ENCODE measurements at regions not wholly inside any gene's neighbourhood (a gene's known extent, or its start where the extent isn't known, plus 50 kb on each side); places are given as distances from the start of the nearest gene placed in this dataset.

DNA sequence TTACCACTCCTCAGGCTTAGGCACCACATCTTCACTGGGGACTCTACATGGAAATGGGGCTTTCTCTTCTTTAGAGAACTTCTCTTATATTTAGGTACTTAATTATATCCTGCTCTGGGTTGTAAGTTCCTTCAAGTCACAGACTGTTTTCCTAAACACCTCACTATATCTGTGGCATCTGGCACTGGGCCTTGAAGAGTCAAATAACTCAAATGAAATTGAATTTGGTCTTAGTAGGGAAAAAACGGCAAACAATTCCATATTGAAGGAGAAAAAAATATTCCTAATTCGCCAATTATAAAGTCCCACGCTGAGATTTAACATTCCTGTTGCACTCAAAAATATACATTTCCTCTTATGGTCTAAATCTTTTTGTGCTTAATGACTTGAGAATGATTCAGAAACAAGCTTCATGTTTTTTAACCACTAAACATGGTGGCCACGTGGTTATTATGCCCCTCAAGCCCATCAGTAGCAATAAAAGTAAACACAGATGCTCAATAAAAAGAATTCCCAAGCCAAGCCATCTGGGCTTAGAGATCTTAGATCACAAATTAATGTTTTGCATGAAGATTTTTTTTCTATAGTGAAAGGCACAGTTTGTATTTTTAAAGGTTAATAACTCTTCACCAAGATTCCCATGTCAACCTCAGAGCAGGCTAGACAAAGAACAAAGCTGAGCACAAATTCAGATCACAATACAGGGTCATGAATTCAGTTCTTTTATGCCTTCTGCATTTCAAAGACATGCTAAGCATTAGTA is 105.5 kb upstream of the SYT4 start:
- no peaks in the 10 kb centered on the region for H3K27me3 ChIP-seq (ENCODE audit: control insufficient read depth, insufficient read depth, low read length, poor library complexity, severe bottlenecking)
- Mint-ChIP-seq H3K4me3 (no peak overlapping the region), H3K9me3 (no peaks in the 10 kb centered on the region), H3K27ac (no peak overlapping the region), H3K36me3 (ENCODE audit: low read depth) (no peaks in the 10 kb centered on the region), H3K4me1 (peaks cover 2% of the 10 kb centered on the region), H3K27me3 (ENCODE audit: insufficient read depth) (no peaks in the 10 kb centered on the region)
- H3K36me3 ChIP-seq (ENCODE audit: control insufficient read depth, insufficient read depth, low read length), result no peaks in the 10 kb centered on the region
- H3K9me3 ChIP-seq (ENCODE audit: control insufficient read depth, low read length), result no peaks in the 10 kb centered on the region
- H3K9ac ChIP-seq (ENCODE audit: extremely low read depth, low read length, poor library complexity, severe bottlenecking), result no peak overlapping the region
- DNase-seq, result no peak
- H3K27ac ChIP-seq (ENCODE audit: low read depth, low read length), result no peak overlapping the region
- TF ChIP-seq, protein P1, sequence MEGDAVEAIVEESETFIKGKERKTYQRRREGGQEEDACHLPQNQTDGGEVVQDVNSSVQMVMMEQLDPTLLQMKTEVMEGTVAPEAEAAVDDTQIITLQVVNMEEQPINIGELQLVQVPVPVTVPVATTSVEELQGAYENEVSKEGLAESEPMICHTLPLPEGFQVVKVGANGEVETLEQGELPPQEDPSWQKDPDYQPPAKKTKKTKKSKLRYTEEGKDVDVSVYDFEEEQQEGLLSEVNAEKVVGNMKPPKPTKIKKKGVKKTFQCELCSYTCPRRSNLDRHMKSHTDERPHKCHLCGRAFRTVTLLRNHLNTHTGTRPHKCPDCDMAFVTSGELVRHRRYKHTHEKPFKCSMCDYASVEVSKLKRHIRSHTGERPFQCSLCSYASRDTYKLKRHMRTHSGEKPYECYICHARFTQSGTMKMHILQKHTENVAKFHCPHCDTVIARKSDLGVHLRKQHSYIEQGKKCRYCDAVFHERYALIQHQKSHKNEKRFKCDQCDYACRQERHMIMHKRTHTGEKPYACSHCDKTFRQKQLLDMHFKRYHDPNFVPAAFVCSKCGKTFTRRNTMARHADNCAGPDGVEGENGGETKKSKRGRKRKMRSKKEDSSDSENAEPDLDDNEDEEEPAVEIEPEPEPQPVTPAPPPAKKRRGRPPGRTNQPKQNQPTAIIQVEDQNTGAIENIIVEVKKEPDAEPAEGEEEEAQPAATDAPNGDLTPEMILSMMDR (conservative IDR thresholded peaks at IDR 0.05), result no peak
- peaks cover 6% of the 10 kb centered on the region for H3K4me1 ChIP-seq (ENCODE audit: control insufficient read depth, insufficient read depth, low read length)
- 92% methylated on average over 4 of the region's 4 CpGs; no CpG with 5 or more reads in 1 of the 2 experiments for WGBS, 2 experiments (ENCODE audit: insufficient coverage in 1 of 2, insufficient read length in 1 of 2)
- H3K4me3 ChIP-seq (ENCODE audit: low read length), result no peak overlapping the region

DNA sequence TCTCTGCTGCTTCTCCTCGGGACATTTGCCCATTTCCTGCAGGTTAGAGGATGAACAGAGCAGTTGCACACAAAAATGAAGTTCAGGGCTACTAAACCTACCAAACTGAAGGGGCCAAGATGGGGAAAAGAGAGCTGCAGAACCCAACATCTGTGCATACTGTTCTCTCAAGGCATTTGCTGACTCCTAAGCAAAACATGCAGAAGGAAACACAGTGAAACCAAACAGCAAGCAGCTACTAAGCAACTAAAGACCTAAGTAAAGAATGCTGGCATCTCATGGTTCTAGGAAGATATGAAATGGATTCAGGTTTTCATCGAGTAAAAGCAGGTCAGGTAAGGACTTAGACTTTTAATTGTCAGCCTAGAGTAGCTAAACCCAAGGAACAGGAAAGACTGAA is 111.9 kb upstream of the SYT4 start:
- Histone ChIP-seq H3K4me1 (ENCODE audit: control insufficient read depth, insufficient read depth, low read length) (peaks cover 2% of the 10 kb centered on the region), H3K9me3 (ENCODE audit: control insufficient read depth, low read length) (no peaks in the 10 kb centered on the region), H3K27me3 (ENCODE audit: control insufficient read depth, insufficient read depth, low read length, poor library complexity, severe bottlenecking) (no peaks in the 10 kb centered on the region), H3K36me3 (ENCODE audit: control insufficient read depth, insufficient read depth, low read length) (no peaks in the 10 kb centered on the region), H3K4me3 (ENCODE audit: low read length) (no peak overlapping the region), H3K27ac (ENCODE audit: low read depth, low read length) (no peak overlapping the region), H3K9ac (ENCODE audit: extremely low read depth, low read length, poor library complexity, severe bottlenecking) (no peak overlapping the region)
- TF ChIP-seq, protein P1 (conservative IDR thresholded peaks at IDR 0.05), result no peak
- Mint-ChIP-seq H3K4me1 (no peaks in the 10 kb centered on the region), H3K9me3 (no peaks in the 10 kb centered on the region), H3K27ac (no peak overlapping the region), H3K4me3 (no peak overlapping the region), H3K36me3 (ENCODE audit: low read depth) (no peaks in the 10 kb centered on the region), H3K27me3 (ENCODE audit: insufficient read depth) (no peaks in the 10 kb centered on the region)
- no peak for DNase-seq
- WGBS, 2 experiments (ENCODE audit: insufficient coverage in 1 of 2, insufficient read length in 1 of 2), result 81 to 96% methylated on average over 2 of the region's 2 CpGs

DNA sequence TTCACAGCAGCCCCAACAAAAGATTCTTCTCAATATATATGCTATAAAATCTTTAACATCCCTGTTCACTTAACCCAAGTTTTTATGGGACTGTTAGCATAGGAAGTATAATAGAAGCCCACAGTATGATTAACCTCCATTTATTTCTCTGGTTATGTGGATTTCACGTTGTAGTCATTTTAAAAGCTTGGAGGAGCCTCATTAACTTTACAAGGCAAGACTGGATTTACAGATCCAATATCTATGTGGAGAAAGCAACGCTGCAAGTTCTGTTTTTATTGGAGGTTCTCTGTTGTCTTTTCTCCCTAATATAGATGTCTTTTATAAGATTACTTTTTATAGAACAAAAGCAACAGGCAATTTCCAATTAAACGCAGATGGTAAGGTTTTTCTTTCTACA is 114.9 kb upstream of the SYT4 start:
- Mint-ChIP-seq H3K4me3 (no peak overlapping the region), H3K27me3 (ENCODE audit: insufficient read depth) (no peaks in the 10 kb centered on the region), H3K9me3 (no peaks in the 10 kb centered on the region), H3K4me1 (peaks cover 2% of the 10 kb centered on the region), H3K27ac (no peak overlapping the region), H3K36me3 (ENCODE audit: low read depth) (no peaks in the 10 kb centered on the region)
- Histone ChIP-seq H3K27ac (ENCODE audit: low read depth, low read length) (no peak overlapping the region), H3K9ac (ENCODE audit: extremely low read depth, low read length, poor library complexity, severe bottlenecking) (no peak overlapping the region), H3K4me3 (ENCODE audit: low read length) (no peak overlapping the region), H3K27me3 (ENCODE audit: control insufficient read depth, insufficient read depth, low read length, poor library complexity, severe bottlenecking) (no peaks in the 10 kb centered on the region), H3K4me1 (ENCODE audit: control insufficient read depth, insufficient read depth, low read length) (peaks cover 2% of the 10 kb centered on the region), H3K9me3 (ENCODE audit: control insufficient read depth, low read length) (no peaks in the 10 kb centered on the region), H3K36me3 (ENCODE audit: control insufficient read depth, insufficient read depth, low read length) (no peaks in the 10 kb centered on the region)
- DNase-seq, result no peak
- WGBS, 2 experiments (ENCODE audit: insufficient coverage in 1 of 2, insufficient read length in 1 of 2), result 93 to 100% methylated on average over 1 to 3 of the region's 3 CpGs
- TF ChIP-seq, protein P1 (conservative IDR thresholded peaks at IDR 0.05), result no peak

Measured in endodermal cell (in vitro differentiated cells).